ENCODE measurements at regions not wholly inside any gene's neighbourhood (a gene's known extent, or its start where the extent isn't known, plus 50 kb on each side); places are given as distances from the start of the nearest gene placed in this dataset.

DNA sequence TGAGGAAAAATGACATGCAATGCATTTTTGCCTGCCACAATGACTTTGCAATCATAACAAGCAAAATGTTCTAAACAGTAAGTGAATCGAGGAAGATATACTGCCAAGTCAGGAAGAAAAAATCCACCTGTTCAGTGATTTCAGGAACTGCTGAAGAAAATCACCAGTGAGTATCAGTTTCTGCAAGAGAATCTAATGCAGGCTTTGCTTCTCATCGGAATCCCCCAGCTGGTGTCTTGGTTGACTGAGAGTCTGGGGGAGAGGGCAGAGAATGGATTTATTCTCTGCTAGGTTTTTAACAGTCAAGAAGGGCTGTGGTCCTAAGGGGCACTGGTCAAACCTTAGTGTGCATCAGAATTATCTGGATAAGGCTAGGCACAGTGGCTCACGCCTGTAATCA is 363.4 kb downstream of the CDH26 start:
- no peak for DNase-seq (ENCODE audit: low read depth)

DNA sequence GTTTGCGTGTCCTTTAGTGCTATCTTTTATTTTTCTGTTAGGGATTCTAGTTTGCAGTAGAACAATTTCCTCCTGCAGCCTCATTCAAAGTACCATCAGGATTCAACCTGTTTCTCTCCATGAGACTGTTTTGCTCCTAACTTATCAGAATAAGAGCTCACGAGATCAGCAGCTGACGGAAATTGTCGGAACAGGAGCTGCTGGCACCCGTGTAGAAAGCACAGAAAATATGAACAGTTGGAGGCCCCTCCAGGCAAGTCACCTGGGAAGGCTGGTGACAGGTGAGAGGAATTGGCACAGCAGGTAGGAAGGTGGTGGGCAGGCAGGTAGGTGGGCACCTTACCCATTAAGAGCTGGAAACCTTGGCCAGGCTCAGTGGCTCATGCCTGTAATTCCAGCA is 368.6 kb downstream of the CDH26 start:
- DNase-seq (ENCODE audit: low read depth) = no peak

DNA sequence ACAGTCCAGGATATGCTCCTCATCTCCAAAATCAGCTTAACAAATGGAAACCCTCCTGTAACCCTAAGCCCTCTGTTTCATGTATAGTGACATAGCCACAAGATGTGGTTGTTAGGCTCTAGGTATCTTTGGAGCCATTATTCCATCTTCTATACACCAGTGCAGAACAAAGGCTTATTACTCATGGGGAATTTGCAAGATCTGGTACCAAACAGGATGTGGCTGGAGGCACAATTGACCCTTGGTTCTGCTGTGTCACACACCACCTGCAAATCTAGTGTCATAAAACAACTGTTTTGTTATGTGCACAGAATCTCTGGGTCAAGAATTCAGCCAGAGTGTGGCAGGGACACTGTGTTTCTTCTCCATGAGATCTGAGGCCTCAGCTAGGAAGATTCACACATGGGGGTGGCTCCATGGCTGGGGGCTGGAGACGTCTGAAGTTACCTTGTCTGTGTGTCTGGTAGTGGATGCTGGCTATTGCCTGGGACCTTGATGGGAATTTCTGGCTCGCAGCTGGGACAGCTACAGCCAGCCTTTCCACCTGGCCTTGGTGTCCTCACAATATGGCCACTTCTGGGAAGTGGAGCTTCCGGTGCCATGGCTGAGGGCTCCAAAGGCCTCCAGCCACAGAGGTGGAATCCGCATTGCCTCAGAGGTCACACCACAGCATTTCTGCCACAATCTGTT is 369.9 kb downstream of the CDH26 start:
- no peak for DNase-seq (ENCODE audit: low read depth)

DNA sequence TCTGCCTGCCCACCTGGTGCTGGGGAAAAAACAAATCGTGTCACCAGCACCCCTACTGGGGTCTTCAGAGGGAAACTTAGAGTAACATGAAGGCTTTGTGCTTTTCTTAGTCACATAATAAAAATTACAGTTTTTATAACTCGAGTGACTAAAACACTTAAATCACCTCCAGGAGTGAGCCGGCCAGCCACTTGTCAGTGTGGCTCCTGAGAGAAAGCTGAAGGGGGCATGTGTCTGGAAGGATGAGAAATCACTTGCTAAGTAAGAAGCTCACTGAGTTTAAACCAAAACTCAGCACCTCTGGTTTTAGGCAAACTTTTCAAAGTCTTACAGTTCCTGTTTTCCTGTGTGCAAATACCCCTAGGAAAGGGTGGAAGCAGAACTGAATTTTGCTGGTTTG is 372.2 kb downstream of the CDH26 start:
- no peak for DNase-seq (ENCODE audit: low read depth)

DNA sequence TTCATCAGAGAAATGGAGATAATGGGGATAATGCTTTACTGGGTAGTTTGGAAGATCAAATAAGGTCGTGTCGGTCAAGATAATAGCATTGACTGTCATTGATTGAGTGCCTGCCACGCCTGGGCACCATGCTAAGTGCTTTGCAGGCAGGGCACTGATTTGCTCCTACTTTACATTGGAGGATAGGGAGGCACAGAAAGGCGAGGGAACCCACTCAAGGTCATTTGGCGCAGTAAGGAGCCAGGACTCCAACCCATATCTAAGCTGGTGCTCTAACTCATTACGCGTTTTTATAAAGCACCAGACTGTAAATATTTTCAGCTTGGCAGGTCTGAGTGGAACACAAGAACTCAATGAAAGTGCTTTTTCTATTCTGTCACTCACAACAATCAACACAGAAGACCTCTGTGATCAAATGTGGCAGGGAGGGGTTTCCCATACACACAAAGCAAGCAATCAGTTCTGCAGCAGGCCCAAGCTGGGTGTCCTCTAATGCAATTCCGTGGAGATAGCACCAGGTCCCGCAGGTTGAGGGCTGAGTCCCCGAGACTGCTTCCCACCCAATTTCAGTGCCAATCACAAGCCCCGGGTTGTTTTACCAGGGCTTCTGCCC is 373.6 kb downstream of the CDH26 start:
- no peak for DNase-seq (ENCODE audit: low read depth)

DNA sequence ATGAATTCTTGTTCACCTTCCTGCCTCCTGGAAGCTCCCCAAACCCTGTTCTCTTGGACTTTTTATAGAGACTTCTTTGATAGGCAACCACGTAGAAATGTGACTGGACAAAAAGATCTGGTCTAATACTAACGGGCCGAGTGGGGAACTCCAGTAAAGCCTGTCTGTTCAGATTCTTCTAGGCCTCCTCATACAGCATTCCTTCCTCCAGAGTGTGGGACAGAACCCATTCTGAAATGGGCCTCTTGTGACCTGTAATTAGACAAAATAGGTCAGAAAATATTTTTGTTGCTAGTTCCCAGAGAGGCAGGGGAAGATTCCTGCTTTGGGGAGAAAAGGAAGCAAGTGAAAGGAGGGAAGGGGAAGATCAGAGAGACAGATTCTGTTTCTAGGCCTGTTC is 374.3 kb downstream of the CDH26 start:
- DNase-seq (ENCODE audit: low read depth) = no peak

DNA sequence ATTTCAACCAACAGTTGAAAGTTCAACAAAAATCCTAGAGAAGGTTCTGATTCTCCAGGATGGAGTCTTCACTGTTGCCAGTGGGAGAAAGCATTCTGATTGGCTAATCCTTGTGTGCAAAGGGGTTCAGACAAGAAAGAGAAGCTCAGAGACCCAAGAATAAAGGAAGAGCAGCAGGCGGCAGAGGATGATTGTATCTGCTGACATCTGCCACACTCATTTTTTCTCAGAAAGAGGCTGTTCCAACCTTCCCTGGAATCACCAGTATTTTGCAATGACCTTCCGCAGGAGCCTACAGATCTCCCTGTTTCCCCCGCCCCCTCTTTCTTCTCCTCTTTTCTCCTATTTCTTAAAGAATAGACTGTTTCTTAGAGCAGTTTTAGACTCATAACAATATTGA is 376.7 kb downstream of the CDH26 start:
- no peak for DNase-seq (ENCODE audit: low read depth)

DNA sequence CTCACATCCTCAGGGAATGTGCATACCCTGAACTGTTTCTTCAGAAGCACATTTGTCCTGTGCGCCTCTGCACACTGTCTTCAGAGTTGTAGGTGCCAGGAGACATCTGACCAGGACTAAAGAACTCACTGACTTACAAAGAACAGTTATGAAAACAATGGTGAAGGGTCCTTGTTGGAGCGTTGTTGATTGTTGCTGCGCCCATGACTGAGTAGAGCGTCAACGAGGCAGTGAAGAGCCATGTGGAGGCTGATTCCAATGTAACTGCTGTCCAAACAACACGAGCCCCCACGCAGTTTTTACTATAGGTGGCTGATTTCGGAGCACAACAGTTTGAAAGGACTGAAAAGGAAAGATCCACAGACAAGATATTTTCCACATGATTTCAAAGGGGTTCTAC is 380.3 kb downstream of the CDH26 start:
- DNase-seq (ENCODE audit: low read depth) = no peak

DNA sequence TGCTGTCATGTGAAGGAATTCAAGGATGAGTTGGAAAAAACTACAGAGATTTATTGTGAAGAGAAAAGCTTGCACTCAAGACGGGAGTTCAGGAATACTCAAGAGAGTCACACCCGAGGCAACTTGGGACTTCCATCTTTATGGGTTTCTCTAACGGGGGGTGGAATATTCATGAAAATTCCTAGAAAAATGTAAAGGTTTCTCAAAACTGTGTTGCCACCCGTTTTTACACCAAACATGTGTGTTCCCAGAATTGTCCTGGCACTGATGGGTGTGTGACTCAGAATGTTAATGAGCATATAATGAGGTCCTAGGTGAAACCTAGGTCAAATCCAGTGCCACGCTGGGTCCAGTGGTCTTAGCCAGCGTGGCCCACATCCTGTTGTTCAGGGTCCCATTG is 381.5 kb downstream of the CDH26 start:
- no peak for DNase-seq (ENCODE audit: low read depth)

DNA sequence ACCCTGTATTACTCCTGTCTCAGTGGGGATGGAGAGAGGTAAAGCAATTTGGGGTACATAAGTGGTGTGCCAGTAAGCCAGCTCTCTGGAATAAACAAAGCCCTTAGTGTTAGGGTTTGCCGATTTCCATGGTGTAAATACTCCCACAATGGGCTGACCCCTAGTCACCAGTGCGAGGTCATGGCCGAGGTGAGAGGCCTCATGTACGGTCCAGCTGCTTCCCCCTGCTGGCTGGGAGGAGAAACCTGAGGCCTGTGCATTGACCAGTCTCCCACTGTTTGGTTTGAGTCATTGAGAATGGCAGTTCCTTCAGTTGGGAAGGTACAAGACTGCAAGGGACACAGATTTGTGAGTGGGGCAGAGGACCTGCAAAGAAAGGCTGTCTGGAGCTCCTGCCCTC is 382.0 kb downstream of the CDH26 start:
- DNase-seq (ENCODE audit: low read depth) = no peak

DNA sequence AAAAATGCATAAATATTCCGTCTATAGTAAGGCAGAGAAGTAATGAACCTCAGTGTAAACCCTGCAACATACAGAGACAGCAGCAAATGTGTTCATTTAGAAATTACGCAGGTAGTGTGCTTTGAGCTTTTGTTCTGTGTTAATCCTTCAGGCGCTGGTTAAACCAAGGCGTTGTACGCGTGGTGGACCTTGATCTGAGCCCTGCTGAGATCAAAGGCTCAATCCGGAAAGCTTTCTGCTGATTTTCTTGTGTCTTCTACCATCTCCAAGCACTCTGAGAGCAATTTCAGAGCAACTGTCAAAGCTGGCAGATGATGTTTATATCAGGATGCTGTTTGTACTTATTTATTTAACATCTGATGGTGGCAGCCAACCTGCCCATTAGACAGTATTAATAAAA is 382.8 kb downstream of the CDH26 start:
- DNase-seq (ENCODE audit: low read depth) = no peak

DNA sequence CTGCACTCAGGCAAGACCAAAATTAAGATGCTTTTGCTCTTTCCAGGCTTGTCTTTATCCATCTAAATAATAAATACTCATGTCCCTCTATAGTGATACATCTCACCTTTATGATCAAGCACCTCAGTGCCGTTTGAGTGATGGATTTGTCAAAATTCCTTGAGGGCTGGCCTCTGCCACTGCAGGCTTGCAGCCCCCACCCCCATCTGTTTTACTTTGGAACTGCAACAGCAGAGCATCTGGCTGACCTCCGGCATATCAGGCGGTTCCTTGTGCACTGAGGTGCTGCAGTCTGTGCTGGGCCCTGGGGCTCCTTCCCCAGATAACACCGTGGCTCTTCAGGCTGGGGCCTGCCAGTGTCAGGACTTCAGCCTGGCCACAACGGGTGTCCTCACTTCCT is 386.9 kb downstream of the CDH26 start:
- no peak for DNase-seq (ENCODE audit: low read depth)

DNA sequence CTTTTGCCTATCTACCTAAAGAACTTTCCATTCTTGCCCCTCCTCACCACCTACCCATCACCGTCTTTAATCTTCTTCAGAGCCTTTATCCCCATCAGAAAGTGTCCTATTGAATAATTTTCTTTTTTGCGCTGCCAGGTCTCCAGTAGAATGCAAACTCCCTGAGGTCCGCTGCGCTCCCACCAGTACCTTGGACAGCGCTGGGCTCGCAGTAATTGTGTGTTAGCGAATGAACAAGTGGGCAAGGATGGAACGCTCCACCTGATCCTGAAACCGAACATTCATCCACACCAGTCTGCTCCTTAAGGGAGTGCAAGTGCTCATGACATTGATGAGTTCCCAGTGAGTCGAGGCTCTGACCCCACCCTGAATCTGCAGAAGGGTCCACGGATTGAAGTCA is 391.2 kb downstream of the CDH26 start:
- DNase-seq (ENCODE audit: low read depth) = no peak

DNA sequence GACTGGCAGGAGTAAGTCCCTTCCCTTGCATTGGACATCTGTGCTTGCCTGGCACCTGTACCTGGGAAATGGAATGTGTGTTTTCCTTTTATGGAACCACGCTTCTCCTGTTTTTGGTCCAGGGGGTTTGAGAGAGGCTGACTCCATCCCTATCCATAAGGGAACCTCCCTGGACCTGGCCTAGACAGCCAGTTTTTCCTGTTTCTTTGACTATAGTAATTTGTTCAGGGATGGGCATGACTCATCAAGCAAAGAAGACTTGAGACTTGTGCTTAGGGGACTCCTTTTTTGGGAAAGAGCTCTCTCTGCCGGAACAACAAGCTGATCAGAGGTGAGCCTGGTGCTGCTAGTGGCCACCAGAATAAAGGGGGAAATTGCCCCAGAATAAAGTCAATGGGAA is 393.8 kb downstream of the CDH26 start:
- DNase-seq (ENCODE audit: low read depth) = no peak

DNA sequence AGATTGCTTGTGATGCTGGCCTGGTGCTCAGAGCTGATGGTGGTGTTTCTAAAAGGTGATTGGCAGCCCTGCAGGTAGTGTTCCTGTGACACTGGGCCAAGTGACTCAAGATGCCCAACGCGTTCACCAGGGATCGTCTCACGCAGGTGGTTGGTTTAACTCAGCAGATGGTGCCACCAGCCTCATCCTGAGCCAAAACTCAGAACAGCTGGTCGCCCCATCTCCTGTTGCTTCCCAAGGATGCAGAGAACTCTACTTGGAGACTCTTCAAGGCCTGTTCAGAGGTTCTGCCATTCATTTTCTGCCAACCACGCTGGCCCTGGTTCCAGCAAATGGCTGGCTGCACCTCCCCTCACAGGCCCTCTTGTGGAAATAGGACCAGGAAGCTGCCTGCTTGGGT is 394.4 kb downstream of the CDH26 start:
- no peak for DNase-seq (ENCODE audit: low read depth)

DNA sequence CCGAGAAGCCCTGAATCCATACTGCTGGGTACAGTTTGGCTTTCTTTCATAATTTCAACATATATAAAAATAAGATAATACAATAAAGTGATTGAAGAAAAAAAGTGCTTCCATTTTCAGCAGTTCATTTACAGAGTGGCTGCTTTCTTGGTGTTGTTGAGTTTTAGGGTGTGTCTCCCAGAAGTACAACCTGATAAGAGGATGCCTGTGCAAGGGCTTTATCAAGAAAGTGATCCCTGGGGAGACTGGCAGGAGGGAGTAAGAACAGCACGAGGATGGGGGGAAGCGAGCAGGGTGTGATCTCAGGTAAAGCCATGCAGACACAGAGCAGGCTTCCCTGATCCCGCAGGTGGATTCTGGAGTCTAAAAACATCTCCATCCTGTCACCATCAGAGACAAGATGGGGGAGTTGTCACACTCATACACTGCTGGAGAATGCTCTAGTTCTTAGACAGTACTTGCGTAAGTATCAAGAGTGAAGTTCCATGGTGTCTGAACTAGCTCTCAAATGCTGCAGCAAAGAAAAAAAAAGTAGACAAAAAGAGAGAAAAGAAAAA is 395.9 kb downstream of the CDH26 start:
- no peak for DNase-seq (ENCODE audit: low read depth)

DNA sequence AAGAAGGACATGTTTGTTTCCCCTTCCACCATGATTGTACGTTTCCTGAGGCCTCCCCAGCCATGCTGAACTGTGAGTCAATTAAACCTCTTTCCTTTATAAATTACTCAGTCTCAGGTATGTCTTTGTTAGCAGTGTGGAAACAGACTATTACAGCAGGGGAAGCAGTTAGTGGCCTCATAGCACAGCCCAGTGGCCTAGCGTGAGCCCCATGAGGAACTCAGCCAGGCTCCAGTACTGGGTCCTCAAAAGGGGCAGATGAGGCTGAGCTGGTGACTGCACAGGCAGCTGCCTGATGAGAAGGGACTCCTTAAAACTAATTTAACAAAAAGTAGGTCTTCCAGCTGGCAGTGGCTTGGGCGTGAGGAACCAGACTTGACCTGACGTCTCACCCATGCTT is 399.9 kb downstream of the CDH26 start:
- DNase-seq (ENCODE audit: low read depth) = no peak

DNA sequence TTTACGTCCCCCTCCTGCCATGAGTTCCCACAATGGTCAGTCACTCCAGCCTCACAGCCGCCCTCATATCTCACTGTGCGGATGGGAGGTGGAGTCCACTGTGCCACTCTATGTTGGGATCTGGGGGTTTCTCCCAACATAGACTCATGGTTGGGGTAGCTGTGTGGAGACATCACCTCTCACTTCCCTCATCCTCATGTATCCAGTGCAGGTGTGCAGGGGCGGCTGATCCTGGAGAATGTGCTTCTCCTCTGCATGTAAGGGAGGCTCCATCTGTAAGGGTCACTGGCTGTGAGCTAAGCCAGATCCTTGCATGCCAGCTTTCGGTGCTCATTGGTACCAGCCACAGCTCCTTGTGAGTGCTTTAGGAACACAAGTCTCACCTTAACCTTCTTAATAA is 400.8 kb downstream of the CDH26 start:
- no peak for DNase-seq (ENCODE audit: low read depth)

DNA sequence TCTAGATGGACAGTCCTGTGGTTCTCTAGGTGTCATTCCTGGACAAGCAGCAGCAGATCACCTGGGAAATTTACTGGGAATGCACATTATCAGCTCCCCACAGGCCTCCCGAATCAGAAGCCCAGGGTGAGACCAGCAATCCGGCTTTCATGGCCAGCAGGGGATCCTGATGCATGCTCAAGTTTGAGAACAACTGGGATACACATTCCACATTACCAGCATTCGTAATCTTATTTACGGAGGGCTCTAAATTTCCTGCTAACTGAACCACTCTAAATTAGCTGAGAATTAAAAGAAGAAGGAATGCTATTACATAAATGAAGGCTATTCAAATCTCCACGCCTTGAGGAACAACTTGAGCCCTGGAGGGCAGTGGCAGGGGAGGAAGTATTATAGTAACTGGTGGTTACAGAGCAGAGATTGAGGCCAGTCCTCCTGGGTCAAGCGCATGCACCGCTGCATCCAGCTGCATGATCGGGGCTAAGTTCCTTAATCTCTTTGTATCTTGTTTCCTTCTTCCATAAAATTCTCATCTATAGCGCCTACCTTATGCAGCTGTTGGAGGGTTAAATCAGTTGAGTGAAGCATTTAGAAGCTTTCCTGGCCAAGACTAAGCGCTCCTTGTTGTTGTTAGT is 403.7 kb downstream of the CDH26 start:
- no peak for DNase-seq (ENCODE audit: low read depth)

DNA sequence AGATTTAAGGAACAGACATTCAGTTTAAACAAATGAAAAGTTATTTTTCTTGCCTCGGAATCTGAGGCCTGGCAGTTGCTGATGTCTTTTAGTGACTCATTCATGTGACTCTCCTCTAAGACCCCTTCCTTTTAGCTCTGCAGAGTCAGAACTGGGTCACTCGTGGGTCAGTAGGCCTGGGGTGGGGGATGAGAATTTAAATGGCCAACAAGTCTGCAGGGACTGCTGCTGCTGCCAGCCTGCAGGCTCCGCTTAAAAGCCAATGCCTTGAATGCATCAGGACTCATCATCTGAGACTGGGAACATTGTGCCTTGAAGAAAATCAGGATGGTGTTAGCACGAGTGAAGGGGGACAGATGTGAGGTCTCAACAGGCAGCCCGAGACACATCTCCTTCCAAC is 404.3 kb downstream of the CDH26 start:
- no peak for DNase-seq (ENCODE audit: low read depth)

DNA sequence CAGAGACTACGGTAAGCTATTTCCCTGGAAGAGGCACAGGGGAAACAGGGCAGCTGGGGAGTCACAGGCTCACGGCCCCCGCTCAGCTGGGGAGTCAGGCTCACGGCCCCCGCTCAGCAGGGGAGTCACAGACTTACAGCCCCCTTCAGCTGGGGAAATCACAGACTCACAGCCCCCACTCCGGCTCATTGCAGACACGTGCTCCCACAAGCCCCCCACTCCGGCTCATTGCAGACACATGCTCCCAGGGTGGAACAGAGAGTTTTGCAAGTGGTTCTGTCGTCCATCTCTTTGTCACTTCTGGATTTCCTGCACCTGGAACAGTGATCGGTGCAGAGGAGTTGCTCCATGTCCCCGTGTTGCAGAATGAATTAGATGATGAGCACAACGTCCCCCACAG is 405.5 kb downstream of the CDH26 start:
- DNase-seq (ENCODE audit: low read depth) = no peak

DNA sequence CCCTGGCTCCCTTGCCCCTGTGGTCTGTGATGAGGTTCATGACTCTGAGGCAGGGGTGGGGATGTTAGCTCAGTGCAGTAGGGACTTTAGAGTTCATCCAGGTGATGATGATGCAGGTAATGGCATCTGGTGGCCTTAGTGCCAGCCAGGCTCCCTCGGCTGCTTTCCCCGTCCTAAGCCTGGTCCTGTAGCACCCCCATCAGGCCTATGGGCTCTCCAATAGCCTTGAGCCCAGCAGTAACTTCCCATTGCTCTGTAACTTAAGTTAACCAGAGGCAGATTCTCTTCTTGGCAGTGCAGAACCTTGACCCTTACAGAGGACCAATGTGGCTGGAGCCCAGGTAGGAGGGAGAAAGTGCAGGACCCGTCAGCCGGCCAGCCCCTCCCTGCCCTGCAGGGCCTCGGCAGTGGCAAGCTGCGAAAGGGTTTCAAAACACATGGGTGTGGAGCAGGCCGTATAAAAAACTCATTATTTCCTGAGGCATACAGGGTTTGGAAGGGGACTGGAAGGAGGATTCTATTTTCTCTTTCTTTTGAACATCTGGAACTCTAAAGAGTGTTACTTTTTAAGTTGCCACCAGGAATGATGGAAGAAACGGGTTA is 406.9 kb downstream of the CDH26 start:
- DNase-seq (ENCODE audit: low read depth) = no peak

DNA sequence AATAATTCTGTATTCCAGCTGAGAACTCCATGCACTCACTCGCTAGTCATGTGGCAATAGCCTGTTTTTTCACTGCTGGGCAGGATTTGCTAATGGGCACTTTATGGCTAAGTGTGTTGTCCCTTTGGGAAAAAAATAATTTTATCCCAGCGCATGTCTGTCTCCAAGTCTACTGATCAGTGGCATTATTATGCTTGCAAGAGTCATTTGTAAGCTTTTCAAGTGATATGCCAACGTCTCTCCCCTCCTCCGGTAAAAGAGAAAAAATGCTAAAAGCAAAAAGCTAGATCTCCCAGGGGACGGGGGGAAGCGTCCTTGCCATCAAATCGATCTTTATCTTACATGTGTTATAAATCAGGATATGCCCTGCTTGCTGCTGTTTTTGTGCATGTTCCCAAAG is 407.7 kb downstream of the CDH26 start:
- no peak for DNase-seq (ENCODE audit: low read depth)

Measured in HS-5 (cell line).